NOMO-1 (cell line): ENCODE measurements at regions not wholly inside any gene's neighbourhood (a gene's known extent, or its start where the extent isn't known, plus 50 kb on each side); places are given as distances from the start of the nearest gene placed in this dataset.

ENCODE experiments used
- DNase-seq, 2 experiments: peaks; one replicate each; lab custom pipeline; 2025; ENCODE audit not compliant: unreplicated experiment in 2 of 2; lab: John Stamatoyannopoulos, UW

DNA sequence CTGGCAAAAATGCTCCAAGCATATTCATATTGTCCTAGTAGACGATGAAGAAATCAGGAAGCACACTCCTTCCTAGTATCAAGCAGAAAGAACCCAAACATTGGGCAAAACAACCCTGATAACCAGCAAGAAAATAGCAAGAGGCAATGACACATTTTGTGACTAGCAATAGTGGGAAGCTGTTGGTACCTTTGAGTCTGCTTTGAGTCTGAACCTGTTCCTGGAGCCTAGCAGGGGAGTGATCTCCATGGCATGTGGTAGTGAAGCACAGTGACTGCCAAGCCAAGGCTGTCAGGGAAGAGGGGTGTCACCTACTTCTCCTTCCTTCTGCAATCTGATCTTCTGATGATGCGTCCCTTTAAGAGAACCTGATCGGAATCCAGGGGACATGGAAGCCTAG, 533.9 kb downstream of the VRK1 start:
- DNase-seq, result no peak

DNA sequence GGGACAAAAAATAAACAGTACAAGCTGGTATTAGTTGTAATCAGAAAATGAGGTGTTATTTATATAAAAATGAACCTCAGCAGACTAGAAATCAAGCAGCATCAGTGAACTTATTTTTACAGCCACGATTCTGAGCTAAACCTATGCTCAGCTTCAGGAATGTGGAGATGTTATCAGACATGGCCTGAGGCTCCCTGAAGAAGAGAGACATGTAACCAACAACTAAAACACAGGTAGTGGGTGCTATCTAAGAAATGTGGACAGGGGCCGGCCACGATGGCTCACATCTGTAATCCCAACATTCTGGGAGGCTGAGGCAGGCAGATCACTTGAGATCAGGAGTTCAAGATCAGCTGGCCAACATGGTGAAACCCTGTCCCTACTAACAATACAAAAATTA, 534.3 kb downstream of the VRK1 start:
- no peak for DNase-seq

DNA sequence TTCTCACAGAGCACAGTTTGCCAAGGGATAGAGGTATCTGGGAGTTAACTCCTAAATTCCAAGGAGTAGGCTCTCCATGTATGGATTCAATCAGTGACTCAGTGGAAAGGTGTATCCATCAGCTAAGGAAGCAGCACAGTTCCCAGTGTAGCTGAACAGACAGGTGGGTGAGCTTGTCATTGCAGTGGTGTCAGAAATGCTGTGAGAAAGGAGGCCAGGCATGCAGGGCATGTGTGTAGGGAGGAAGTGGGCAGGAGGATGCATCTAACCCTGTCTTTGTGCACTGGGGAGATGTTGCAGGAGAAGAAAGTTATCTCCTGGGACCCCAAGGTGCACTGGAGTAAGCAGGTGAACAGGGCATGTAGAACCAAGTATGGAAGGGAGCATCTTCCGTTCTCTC, 539.0 kb downstream of the VRK1 start:
- DNase-seq, result no peak

DNA sequence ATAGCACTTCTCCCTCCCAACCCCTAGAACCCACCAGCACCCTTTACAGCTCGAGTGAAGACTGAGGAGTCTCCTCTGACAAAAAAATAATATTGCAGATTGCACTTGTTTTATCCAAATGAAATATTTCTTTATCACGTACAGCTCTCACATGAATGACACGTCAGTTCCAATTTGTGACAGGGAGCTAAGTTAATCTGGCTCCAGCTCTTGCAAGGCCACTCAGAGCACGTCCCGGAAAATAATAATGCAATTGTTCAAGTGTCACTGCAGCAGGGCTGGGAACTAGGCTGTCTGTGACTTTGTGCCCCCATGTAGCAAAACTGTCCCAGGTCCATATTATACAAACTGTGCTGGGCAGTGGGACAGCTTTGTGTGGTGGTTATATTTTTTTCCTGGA, 539.6 kb downstream of the VRK1 start:
- DNase-seq, result no peak

DNA sequence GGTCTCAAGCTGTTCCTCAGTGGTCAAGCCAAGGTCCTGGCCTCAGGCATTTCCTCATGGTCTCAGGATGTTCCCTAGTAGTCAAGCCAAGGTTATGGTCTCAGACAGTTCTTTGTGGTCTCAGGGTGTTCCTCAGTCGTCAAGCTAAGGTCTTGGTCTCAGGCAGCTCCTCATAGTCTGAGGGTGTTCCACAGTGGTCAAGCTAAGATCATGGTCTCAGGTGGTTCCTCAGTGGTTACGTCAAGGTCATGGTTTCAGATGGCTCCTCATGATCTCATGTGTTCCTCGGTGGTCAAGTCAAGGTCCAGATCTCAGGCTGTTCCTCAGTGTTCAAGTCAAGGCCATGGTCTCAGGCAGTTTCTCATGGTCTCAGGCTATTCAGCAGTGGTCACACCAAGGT, 540.1 kb downstream of the VRK1 start:
- no peak for DNase-seq

DNA sequence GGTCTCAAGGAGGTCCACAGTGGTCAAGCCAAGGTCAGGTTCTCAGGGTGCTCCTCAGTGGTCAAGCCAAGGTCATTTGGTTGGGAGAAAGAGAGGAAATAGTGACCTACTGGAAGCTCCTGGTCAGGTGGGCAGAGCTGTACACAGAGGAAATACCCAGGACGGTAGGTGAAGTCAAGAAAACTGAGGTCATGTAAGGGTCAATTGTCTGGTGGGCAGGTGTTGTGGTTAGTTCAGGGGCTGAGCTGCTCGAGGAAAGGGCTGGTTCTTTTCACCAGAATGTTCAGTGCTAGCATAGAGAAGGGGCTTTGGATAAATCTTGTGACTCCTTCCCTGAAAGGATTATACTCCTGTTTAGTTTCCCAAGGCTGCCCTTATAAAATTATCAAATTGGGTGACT, 540.5 kb downstream of the VRK1 start:
- DNase-seq, result no peak

DNA sequence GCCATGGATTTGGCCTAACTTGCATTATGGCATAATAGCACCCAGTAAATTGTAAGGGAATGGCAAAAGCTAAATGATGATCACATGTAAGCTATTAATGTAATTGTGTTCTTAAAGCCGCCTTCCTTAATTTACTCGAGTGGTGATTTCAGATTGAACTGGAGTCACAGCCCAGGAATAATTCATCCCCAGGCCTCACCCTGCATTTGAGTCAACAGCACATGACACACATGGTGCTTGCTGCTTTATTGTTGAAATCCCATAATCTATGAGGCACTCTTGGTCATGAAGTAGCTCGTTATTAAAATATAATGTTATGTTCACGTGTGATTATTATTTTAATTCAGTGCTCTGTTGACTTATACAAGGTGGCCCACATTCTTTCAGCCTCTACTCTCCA, 547.5 kb downstream of the VRK1 start:
- DNase-seq, result no peak

DNA sequence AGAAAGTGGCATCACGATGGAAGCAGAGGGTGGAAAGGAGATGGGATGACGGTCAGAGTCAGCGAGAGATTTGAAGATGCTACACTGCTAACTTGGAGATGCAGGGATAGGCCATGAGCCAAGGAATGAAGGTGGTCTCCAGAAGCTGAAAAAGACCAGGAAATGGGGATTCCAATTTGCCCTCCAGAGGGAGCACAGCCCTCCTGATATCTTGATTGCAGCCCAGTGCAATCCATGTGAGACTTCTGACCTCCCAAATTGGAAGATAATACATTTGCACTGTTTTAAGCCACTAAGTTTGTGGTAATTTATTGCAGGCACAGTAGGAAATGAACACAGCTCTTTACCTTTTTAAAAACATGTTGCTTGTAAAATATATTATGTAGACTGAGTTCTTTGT, 549.5 kb downstream of the VRK1 start:
- DNase-seq, result no peak

DNA sequence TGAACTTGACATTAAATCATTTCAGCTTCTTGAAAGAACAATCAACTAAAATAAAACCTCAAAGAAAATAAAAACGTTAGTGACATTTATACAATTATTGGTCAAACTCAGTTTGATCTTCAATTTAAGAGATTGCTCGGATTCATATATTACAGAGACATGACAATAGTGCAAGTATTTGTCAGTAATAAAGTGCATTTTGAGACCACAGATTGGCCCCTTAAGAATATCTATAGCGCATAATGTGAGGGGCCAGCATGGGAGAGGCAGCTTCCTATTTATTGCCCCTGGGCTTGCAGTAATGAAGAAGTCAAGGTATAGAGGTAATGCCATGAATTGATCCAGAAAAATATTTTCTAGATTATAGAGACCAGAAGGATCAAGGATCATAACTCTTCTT, 552.3 kb downstream of the VRK1 start:
- no peak for DNase-seq

DNA sequence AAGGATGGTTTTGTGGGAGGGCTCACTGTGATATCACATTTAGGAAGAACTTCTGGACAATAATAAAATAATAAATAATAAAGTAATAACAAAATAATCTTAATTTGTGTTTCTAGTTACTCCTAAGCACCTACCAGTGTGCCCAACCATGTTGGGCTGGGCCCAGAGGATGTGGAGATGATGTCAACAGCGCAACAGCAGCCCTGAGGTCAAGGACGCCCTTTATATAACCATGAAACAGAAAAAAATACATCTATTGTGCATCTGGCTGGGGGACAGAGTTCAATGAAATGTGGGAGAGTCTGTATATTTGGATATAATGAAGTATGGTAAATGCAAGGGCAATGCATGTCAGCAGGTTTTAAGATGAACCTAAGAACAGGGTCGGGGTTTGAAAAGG, 552.8 kb downstream of the VRK1 start:
- no peak for DNase-seq

DNA sequence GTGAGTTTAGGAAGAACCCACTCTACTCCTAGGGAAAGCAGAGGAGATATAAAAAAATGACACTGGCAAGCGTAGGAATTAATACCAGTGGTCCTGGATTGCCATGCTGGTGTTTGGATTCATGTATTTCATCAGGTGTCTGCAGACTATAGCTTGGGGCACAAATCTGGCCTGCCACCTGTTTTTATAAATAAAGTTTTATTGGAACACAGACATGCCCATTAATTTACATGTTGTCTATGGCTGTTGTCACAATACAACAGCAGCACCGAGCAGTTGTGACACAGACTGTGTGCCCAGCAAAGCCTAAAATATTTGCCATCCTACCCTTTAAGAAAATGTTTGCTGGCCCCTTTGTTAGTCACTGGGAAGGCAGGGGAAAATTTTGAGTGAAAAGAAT, 553.2 kb downstream of the VRK1 start:
- DNase-seq, result no peak

DNA sequence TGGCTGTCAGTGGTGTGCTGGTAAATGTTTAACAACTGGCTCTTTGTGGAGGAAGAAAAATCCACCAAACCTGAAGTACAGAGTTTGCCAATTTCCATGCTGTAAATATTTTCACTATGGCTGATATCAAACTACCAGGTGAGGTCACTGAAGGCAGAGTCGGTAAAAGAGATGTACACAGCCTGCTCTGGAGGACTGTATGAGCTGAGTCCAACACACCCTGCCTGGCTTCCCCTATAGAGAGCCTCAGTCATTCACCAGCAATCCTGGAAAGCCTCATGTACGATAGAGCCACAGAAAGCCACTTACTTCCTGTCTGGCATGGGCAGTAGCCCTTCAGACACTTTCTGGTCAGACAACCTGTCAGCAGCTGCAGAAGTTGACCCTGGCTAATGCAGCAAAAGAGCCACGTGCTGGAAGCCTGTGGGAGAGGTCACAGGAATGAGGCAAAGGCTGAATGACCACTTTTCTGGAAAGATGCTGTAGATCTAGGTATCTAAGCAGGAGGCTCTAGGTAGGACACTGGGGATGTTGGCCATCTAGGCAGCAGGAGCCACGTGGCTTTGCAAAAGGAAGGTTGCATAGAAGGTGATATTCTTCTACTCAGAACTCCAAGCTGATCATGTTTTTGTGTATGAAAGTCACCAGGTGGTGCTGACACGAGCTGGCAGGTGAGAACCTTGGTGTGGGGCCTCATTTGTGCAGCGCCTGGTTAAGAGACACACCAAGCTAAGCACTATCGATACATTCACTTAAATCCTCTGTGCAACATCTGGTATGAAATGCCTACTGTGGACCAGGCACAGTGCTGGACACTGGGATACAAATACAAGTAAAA, 553.9 kb downstream of the VRK1 start:
- DNase-seq, result no peak

DNA sequence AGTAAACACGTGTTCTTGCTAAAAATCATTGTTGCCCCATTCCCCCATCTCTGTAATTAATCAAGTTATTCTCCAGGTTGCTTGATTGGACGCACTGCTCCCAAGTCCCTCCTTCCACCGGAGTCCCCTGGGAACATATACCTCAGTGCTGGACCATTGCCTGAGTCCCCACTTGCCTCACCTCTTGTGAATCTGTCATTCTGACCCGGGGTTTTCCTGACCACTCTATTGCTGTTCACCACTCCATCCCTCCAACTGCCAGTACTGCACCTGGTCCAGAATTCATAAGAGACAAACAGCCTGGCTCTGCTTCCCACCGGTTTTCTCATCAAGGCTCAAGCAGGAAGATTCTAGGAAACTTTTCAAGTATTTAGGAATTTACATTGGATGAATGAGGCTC, 555.9 kb downstream of the VRK1 start:
- no peak for DNase-seq

DNA sequence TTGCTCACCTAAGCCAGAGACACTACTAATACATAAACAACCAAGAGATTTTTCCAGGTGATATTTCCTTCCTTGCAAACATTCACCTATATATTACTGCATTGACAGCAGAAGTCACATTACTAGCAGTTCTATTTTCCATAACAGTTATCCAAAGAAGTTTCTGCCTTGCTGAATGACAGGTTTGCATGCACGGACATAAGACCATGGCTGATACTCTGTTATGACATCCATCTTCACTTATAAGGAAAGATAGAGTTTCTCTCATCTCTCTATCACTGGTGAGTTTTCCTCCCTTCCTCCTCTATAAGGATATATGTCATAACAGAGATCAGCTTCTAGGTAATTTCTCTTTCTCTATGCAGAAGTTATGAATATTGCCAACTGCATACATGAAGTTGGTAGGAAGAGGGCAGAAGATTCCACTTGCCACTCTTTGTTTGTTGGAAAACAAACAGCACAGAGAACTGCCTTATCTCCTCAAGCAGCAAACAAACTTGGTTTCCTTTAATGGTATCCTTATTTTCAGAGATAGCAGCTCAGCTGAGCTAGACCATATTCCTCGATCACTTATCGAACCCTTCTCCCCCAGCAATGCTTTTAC, 557.0 kb downstream of the VRK1 start:
- no peak for DNase-seq

DNA sequence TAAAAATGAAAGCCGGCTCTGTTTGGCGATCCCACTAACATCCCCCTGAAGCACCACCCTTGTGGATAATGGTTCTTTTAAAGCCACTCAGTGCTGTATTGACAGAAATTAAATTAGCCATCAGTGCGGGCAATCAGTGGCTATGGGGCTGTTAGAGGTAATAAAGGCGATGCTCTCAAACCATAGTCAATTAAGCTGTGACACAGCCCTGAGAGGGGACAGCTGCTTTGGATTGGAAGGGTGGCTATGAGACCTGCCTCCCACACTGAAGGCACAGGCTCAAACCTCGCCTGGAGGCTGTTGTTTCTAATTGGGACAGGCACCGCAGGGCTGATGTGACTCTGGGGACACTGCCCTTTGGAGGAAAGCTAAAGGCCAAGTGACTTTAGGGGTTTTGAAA, 562.2 kb downstream of the VRK1 start:
- DNase-seq, result no peak

DNA sequence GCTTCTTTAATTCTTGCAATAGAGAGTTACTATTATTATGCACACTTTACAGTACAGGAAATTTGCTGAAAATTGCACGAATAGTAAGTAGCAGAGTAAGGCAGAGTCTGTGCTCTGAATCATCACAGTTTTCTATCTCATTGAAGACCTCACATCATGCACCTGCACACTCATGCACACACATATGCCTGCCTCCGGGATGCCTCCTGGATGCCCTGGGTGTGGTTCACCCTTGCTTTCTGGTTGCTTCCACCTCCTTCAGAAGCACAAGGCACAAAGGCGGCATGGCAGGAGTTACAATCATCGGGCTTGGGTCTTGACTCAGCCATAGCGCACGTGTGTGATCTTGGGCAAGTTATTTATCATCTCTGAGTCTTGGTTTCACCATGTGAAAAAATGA, 564.0 kb downstream of the VRK1 start:
- DNase-seq, result no peak

DNA sequence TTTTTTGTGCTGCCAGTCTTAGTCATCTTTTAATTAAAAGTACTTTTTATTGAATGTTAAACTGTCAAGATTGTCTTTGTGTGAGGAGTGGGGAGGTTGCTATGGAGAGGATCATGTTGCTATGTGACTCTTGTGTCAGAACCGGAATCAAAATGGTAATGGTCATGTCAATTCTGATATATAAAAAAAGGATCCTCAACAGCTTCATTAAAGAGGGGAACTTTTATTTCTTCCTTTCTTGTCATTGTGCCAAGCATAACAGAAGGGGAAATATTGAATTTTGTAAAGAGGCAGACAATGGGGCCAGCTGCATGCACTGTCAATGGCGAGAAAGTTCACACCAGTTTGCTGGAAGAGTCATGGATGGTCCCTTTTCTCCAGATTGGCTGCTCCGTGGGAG, 564.8 kb downstream of the VRK1 start:
- DNase-seq, result no peak

DNA sequence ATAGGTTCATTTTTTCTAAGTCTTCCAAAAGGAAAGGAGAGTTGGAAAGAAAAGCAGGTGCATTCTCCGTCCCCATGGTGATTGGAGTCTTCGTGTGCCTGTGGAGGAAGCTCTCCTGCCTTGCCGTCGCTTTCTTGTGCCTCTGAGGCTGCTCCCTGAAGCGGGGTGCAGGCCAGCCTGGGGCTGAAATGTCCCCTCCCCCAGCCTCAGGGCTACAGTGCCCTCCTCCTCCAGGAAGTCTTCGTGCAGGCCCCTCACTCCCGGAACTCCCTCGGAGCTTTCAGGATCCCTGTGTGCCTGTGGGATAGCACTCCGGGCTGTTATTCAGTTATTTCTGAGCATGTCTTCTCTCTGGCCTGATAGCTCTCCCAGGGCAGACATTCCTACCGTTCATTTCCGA, 569.2 kb downstream of the VRK1 start:
- no peak for DNase-seq

DNA sequence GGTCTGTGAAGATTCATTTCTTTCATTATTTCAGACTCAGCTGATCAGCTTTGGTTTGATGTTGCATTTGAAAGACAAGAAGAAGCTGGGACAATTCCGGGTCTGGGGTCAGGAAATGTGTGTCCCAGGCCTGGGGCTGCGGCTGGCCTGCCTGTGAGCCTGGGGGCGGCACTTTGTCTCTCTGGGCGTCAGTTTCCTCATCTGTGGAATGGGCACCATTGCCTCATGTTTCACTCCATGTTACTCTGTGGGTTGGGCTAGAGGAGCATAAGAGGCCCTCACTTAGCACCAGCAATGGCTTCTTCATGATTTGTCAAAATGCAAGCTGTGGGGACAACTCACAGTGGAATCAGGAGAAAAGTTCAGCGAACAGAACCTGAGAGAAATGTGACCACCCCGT, 570.1 kb downstream of the VRK1 start:
- DNase-seq, result no peak

DNA sequence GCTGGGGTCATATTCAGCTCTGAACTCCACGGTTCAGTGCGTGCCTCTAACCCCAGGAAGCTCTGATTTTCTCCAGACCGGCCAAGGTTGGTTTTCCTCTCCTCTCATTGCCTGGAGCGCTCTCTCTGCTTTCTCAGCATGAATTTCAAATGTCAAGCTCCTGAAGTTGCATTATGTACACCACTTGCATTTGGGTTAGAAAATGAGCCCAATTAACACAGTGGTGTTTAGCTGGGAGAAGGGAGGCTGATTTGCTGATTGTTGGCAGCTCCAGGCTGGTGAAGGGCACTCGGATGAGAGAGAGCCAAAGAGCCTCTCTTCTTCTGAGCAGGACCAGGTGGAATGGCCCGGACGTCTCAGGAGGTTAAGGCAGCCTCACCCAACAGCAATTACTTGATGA, 570.9 kb downstream of the VRK1 start:
- no peak for DNase-seq

DNA sequence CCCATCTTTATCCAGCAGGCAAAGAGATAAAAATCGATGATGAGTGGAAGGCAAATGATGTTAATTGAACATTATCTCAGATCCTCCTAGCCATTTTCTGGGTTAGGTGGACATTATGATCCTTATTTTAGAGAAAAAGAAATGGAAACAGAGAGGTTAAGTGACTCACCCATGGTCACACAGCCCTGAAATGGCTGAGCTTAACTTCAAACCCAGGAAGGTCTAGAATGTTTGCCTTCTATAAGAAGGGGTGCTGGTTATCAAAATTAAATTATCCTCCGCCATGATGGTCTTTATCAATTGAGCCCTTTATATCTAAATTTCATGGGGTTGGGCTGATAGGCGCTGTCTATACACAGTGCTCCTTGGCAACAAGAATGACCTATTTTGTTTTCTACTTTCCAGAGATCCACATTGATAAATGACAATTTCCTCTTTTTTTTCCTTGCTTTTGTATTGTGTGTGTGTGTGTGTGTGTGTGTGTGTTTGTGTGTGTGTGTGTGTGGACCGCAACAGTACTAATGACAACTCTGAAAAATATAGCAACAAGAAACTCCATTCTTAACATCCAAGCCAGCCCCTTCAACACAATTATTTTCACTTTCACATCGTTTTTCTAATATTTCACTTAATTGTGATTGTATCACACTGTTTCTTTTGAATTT, 571.9 kb downstream of the VRK1 start:
- DNase-seq, result no peak

DNA sequence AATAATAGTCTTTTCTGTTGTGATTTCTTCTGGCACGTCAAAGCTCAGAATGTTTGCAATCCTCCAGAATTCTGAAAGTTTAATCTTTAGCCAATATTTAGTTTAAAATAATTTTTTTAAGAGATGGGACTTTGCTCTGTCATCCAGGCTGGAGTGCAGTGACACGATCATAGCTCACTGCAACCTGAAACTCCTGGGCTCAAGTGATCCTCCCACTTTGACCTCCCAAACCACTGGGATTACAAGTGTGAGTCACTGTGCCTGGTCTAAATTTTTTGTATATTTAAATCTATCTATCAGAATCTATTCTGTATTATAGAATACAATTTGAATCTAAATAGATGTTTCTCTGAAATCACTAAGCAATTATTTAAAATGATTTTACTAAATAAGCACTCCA, 572.7 kb downstream of the VRK1 start:
- no peak for DNase-seq
